HL-60 (cell line): ENCODE measurements at regions not wholly inside any gene's neighbourhood (a gene's known extent, or its start where the extent isn't known, plus 50 kb on each side); places are given as distances from the start of the nearest gene placed in this dataset.

ENCODE experiments used
- DNase-seq, 2 experiments: peaks; one replicate each; pipeline ENCODE4 v3.0.0-alpha.2; 2010 to 2020; ENCODE audit warnings: low read depth in 1 of 2, low spot score in 1 of 2
- H3K27ac ChIP-seq: fragments of 250-450 bp; sonication (Bioruptor Pico); replicated peaks from 2 replicates; pipeline ENCODE4 v1.5.1; 2020; ENCODE audit warnings: mild to moderate bottlenecking, moderate library complexity
- H3K27me3 ChIP-seq: fragments of 250-450 bp; sonication (Bioruptor Pico); 2 replicates; pipeline ENCODE4 v1.5.1; 2021; ENCODE audit warnings: mild to moderate bottlenecking, moderate library complexity; ENCODE audit not compliant: insufficient read depth, poor library complexity, severe bottlenecking
- H3K4me3 ChIP-seq: replicated peaks from 2 replicates; pipeline ENCODE4 v1.5.1; 2011; ENCODE audit warnings: mild to moderate bottlenecking, control low read depth, low read length; ENCODE audit not compliant: insufficient read depth
- GABPA ChIP-seq: IDR thresholded peaks from 2 replicates; pipeline ENCODE4 v1.6.1; 2012; ENCODE audit warnings: low read depth
- POLR2AphosphoS5 ChIP-seq: IDR thresholded peaks from 2 replicates; pipeline ENCODE4 v1.6.1; 2012; ENCODE audit warnings: low read depth
- SPI1 ChIP-seq: IDR thresholded peaks from 2 replicates; pipeline ENCODE4 v1.6.1; 2012; ENCODE audit warnings: low read depth, mild to moderate bottlenecking, borderline replicate concordance
- TF ChIP-seq, protein P1 (sequence below): IDR thresholded peaks from one replicate; pipeline ENCODE4 v1.5.1; 2011; ENCODE audit warnings: low read length, control low read depth, inconsistent platforms; ENCODE audit not compliant: insufficient read depth
- TF ChIP-seq, protein P2 (sequence below): IDR thresholded peaks from 2 replicates; pipeline ENCODE4 v1.6.1; 2012; ENCODE audit warnings: low read depth; ENCODE audit not compliant: insufficient replicate concordance

DNA sequence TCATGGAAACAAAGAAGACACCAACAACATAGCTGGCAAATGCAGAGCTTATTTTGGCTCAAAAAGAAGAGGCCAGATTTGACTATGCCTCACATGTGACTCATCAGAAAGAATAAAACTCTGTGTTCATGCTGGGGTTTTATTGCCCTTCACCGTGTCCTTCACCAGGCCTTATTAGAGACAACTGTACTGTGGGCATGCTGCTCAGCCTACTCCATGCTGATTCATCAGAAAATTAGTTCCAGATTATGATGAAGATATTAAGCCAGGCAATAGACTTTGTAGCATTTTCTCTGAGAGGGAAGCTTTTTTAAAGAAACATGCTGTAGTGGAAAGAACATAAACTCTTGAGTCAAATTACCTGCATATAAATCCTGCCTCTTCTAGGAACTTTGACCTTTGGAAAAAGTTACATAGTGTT, 89.8 kb downstream of the CYB561 start:
- no peak overlapping the region for H3K27ac ChIP-seq
- DNase-seq = no peak
- TF ChIP-seq POLR2AphosphoS5 (no peak), SPI1 (no peak), GABPA (no peak)
- TF ChIP-seq, protein P1, sequence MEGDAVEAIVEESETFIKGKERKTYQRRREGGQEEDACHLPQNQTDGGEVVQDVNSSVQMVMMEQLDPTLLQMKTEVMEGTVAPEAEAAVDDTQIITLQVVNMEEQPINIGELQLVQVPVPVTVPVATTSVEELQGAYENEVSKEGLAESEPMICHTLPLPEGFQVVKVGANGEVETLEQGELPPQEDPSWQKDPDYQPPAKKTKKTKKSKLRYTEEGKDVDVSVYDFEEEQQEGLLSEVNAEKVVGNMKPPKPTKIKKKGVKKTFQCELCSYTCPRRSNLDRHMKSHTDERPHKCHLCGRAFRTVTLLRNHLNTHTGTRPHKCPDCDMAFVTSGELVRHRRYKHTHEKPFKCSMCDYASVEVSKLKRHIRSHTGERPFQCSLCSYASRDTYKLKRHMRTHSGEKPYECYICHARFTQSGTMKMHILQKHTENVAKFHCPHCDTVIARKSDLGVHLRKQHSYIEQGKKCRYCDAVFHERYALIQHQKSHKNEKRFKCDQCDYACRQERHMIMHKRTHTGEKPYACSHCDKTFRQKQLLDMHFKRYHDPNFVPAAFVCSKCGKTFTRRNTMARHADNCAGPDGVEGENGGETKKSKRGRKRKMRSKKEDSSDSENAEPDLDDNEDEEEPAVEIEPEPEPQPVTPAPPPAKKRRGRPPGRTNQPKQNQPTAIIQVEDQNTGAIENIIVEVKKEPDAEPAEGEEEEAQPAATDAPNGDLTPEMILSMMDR = no peak

DNA sequence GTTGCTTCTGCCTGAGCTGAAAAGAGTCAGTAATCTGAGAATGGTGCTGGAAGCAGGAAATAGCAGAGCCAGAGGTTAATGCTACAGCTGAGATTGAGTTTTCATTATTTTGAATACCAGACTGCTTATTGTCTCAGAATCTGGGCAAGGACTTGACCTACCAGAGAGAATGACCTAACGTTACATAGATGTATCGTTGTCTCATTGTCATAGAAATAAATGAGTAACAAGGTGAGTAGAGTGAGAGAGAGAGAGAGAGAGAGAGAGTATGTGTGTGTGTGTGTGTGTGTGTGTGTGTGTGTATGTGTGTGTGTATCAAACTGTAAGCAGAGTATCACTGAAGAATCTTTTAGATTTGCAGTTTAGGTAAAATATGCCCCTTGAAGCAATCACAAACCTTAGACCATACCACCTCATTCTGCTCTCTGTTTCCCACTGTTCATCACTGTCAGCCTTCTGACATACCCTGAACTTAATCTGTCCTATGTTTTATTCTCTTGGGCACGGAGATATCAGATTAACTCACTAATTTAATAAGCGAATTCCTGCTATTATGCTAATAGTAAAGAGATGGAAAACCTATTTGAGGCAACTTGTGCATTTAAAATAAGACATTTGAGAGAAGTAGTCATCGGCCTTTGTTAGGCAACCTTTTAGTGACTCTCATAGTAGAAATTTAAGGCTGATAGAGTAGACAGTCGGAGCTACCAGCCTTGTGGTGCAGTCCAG, 87.8 kb downstream of the CYB561 start:
- Histone ChIP-seq H3K27me3 (peaks cover 1% of the 10 kb centered on the region), H3K4me3 (no peak overlapping the region), H3K27ac (no peak overlapping the region)
- TF ChIP-seq POLR2AphosphoS5 = no peak
- TF ChIP-seq, protein P2, sequence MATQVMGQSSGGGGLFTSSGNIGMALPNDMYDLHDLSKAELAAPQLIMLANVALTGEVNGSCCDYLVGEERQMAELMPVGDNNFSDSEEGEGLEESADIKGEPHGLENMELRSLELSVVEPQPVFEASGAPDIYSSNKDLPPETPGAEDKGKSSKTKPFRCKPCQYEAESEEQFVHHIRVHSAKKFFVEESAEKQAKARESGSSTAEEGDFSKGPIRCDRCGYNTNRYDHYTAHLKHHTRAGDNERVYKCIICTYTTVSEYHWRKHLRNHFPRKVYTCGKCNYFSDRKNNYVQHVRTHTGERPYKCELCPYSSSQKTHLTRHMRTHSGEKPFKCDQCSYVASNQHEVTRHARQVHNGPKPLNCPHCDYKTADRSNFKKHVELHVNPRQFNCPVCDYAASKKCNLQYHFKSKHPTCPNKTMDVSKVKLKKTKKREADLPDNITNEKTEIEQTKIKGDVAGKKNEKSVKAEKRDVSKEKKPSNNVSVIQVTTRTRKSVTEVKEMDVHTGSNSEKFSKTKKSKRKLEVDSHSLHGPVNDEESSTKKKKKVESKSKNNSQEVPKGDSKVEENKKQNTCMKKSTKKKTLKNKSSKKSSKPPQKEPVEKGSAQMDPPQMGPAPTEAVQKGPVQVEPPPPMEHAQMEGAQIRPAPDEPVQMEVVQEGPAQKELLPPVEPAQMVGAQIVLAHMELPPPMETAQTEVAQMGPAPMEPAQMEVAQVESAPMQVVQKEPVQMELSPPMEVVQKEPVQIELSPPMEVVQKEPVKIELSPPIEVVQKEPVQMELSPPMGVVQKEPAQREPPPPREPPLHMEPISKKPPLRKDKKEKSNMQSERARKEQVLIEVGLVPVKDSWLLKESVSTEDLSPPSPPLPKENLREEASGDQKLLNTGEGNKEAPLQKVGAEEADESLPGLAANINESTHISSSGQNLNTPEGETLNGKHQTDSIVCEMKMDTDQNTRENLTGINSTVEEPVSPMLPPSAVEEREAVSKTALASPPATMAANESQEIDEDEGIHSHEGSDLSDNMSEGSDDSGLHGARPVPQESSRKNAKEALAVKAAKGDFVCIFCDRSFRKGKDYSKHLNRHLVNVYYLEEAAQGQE = no peak
- no peak for TF ChIP-seq GABPA
- TF ChIP-seq, protein P1 = no peak
- TF ChIP-seq SPI1 = no peak
- DNase-seq = no peak

More for the DNA sequence above, 89.8 kb downstream of the CYB561 start:
- Histone ChIP-seq H3K27me3 (no peaks in the 10 kb centered on the region), H3K4me3 (no peak overlapping the region)

DNA sequence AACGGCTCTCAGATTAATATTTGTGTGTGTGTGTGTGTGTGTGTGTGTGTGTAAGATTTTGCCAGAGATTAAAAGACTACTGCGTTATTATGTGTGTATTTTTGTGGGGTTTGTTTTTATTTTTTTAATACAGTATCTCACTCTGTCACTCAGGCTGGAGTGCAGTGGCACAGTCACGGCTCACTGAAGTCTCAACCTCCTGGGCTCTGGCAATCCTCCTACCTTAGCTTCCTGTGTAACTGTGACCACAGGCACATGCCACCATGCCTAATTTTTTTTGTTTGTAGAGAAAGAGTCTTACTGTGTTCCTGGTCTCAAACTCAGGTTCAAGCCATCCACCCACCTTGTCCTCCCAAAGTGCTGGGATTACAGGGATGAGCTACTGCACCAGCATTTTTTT, 87.2 kb downstream of the CYB561 start:
- H3K27ac ChIP-seq = no peak overlapping the region
- DNase-seq = no peak
- no peak overlapping the region for H3K4me3 ChIP-seq
- TF ChIP-seq POLR2AphosphoS5 (no peak), GABPA (no peak)
- TF ChIP-seq, protein P2 = no peak
- TF ChIP-seq, protein P1 = no peak
- peaks cover 4% of the 10 kb centered on the region for H3K27me3 ChIP-seq

DNA sequence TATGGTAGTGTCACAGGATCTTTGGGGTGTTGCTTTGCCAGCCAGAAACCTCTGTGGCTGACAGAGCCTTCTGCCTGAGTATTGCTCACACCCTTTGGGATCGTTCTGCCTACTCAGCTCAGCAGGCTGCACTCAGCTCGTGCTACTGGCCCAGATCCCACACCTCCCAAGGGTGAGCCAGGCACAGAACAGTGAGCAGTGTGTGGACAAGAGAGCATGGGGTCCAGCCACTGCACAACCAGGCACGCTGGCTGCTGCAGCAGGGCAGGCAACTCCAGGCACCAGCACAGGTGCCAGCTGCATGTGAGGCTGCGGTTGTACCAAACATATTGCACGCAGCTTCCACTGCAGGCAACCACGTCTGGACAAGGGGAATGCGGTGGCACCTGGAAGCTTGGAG, 84.9 kb downstream of the CYB561 start:
- H3K27ac ChIP-seq = no peak overlapping the region
- no peak for DNase-seq

More for the DNA sequence above, 84.9 kb downstream of the CYB561 start:
- Histone ChIP-seq H3K4me3 (no peak overlapping the region), H3K27me3 (peaks cover 4% of the 10 kb centered on the region)
- no peak for TF ChIP-seq SPI1
- TF ChIP-seq, protein P1 = no peak
- no peak for TF ChIP-seq GABPA
- no peak for TF ChIP-seq POLR2AphosphoS5
- TF ChIP-seq, protein P2 = no peak
